ENCODE measurements at regions not wholly inside any gene's neighbourhood (a gene's known extent, or its start where the extent isn't known, plus 50 kb on each side); places are given as distances from the start of the nearest gene placed in this dataset.

DNA sequence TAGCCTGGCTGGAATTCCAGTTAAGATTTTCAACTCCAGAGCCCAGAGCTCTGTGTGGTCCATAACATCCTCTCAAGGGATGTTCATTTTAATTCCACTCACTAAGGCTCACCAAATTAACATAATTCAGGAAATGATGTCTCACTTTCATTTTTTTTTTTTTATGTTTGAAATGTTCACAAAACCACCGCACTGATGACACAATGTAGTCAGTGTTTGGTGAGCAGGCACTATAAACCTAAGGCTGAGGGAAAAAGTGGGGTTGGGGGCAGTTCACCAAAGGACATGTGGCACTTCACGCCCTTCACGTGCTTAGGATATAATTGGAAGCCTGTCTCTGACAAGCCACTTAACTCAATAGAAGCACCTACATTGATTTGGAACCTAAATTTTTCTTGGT, 177.3 kb upstream of the CAMK1G start:
- no peak overlapping the region for H3K4ac ChIP-seq (ENCODE audit: low read depth, low read length)
- H3K56ac ChIP-seq (ENCODE audit: low read length): no peak overlapping the region
- H2BK5ac ChIP-seq (ENCODE audit: low read length): no peak overlapping the region
- H2AK5ac ChIP-seq (ENCODE audit: low read length): no peak overlapping the region
- no CpG with 5 or more reads among the region's 3 CpGs for WGBS (ENCODE audit: extremely low coverage, insufficient coverage, low lambda C conversion rate)
- no peak overlapping the region for H3K23ac ChIP-seq (ENCODE audit: low read length)
- no peaks in the 10 kb centered on the region for H3K27me3 ChIP-seq (ENCODE audit: insufficient read depth, low read length, poor library complexity)
- no peak overlapping the region for H4K5ac ChIP-seq (ENCODE audit: low read length)
- H3K79me2 ChIP-seq (ENCODE audit: control insufficient read depth, insufficient read depth, low read length): no peaks in the 10 kb centered on the region
- H3K18ac ChIP-seq (ENCODE audit: low read length): peak overlapping the region; percentile 85
- no peak overlapping the region for H3K4me3 ChIP-seq (ENCODE audit: low read length)
- no peaks in the 10 kb centered on the region for H3K79me1 ChIP-seq (ENCODE audit: low read length)
- peak overlapping the region; percentile 64 for H2BK120ac ChIP-seq (ENCODE audit: low read depth, low read length)
- no peaks in the 10 kb centered on the region for H3K36me3 ChIP-seq (ENCODE audit: control insufficient read depth, insufficient read depth, low read length)
- H3K4me2 ChIP-seq (ENCODE audit: low read length): no peak overlapping the region
- DNase-seq: no peak
- no peak overlapping the region for H3K9ac ChIP-seq (ENCODE audit: low read length)
- H3K27ac ChIP-seq (ENCODE audit: low read depth, low read length): no peak overlapping the region
- no peaks in the 10 kb centered on the region for H3K4me1 ChIP-seq (ENCODE audit: control insufficient read depth, low read depth, low read length)
- H4K8ac ChIP-seq (ENCODE audit: low read depth, low read length): no peak overlapping the region
- H2BK15ac ChIP-seq (replicated peaks; ENCODE audit: low read depth): peak overlapping the region; percentile 12

DNA sequence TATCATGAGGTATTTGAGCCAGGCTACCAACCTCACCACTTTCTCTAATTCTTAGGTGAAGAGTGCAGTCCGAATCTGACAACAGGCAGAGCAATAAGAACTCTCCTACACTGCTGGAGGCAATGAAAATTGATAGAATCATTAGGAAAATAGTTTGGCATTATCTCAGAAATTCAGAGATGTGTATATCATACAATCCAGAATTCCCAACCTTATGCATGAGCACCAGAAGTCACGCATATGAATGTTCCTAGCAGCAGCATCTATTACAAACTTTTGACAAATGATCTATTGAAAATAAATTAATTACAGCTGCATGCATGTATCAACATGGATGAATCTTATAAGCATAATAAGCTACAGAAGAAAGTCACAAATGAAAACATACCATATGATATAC, 176.9 kb upstream of the CAMK1G start:
- Histone ChIP-seq H3K79me2 (ENCODE audit: control insufficient read depth, insufficient read depth, low read length) (no peaks in the 10 kb centered on the region), H4K5ac (ENCODE audit: low read length) (no peak overlapping the region), H3K27ac (ENCODE audit: low read depth, low read length) (no peak overlapping the region), H3K18ac (ENCODE audit: low read length) (peak overlapping the region; percentile 85), H3K36me3 (ENCODE audit: control insufficient read depth, insufficient read depth, low read length) (no peaks in the 10 kb centered on the region), H2BK15ac (replicated peaks; ENCODE audit: low read depth) (peak overlapping the region; percentile 12), H3K4me3 (ENCODE audit: low read length) (no peak overlapping the region), H3K4ac (ENCODE audit: low read depth, low read length) (no peak overlapping the region), H3K27me3 (ENCODE audit: insufficient read depth, low read length, poor library complexity) (no peaks in the 10 kb centered on the region), H3K56ac (ENCODE audit: low read length) (no peak overlapping the region), H3K23ac (ENCODE audit: low read length) (no peak overlapping the region), H2BK5ac (ENCODE audit: low read length) (no peak overlapping the region), H3K9ac (ENCODE audit: low read length) (no peak overlapping the region), H2BK120ac (ENCODE audit: low read depth, low read length) (no peak overlapping the region), H3K4me2 (ENCODE audit: low read length) (no peak overlapping the region), H2AK5ac (ENCODE audit: low read length) (no peak overlapping the region), H3K4me1 (ENCODE audit: control insufficient read depth, low read depth, low read length) (no peaks in the 10 kb centered on the region), H4K8ac (ENCODE audit: low read depth, low read length) (no peak overlapping the region), H3K79me1 (ENCODE audit: low read length) (no peaks in the 10 kb centered on the region)
- WGBS (ENCODE audit: extremely low coverage, insufficient coverage, low lambda C conversion rate): no CpG with 5 or more reads among the region's 2 CpGs
- DNase-seq: no peak

DNA sequence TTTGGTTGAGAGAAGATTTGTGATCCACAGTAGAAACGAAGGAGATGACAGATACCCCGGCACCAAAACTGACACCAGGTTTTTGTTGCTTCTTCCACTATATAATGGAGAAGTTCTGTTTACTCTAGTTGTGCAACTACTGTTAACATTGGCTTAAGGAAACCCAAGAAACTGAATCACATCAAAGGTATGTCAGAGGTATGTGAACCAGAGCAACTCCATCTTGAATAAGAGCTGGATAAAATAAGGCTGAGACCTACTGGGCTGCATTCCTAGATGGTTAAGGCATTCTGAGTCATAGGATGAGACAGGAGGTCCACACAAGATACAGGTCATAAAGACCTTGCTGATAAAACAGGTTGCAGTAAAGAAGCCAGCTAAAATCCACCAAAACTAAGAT, 173.7 kb upstream of the CAMK1G start:
- Histone ChIP-seq H3K27me3 (ENCODE audit: insufficient read depth, low read length, poor library complexity) (no peaks in the 10 kb centered on the region), H3K56ac (ENCODE audit: low read length) (no peak overlapping the region), H2BK15ac (replicated peaks; ENCODE audit: low read depth) (no peak overlapping the region), H3K79me2 (ENCODE audit: control insufficient read depth, insufficient read depth, low read length) (no peaks in the 10 kb centered on the region), H4K8ac (ENCODE audit: low read depth, low read length) (peak overlapping the region; percentile 14), H3K4me1 (ENCODE audit: control insufficient read depth, low read depth, low read length) (no peaks in the 10 kb centered on the region), H3K4ac (ENCODE audit: low read depth, low read length) (no peak overlapping the region), H3K4me2 (ENCODE audit: low read length) (no peak overlapping the region), H2BK120ac (ENCODE audit: low read depth, low read length) (no peak overlapping the region), H2BK5ac (ENCODE audit: low read length) (no peak overlapping the region), H3K23ac (ENCODE audit: low read length) (no peak overlapping the region), H3K9ac (ENCODE audit: low read length) (no peak overlapping the region), H3K36me3 (ENCODE audit: control insufficient read depth, insufficient read depth, low read length) (no peaks in the 10 kb centered on the region), H3K4me3 (ENCODE audit: low read length) (no peak overlapping the region), H3K79me1 (ENCODE audit: low read length) (no peaks in the 10 kb centered on the region), H4K5ac (ENCODE audit: low read length) (no peak overlapping the region), H2AK5ac (ENCODE audit: low read length) (no peak overlapping the region), H3K27ac (ENCODE audit: low read depth, low read length) (no peak overlapping the region), H3K18ac (ENCODE audit: low read length) (no peak overlapping the region)
- no CpG with 5 or more reads among the region's 2 CpGs for WGBS (ENCODE audit: extremely low coverage, insufficient coverage, low lambda C conversion rate)
- peak; percentile 86 for DNase-seq

DNA sequence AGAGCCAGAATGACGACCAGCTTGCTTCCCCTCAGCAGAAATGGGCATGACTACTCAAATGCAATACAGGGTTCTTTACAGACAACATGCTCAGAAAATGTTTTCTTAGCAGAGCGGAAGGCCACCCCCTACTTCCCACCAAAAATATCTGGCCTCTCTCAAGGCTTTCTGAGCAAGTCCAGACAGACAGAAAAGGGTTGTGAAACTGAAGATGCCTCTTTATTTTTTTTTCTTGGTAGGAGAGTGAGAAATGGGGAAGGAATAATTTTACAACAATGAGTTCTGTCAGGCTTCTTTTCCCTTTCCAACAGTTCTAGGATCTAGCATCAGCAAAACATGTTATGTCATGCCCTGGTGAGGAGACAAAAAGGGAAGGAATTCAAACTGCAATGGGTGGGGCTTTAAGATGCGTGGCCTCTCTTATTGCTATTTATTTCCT, 172.0 kb upstream of the CAMK1G start:
- Histone ChIP-seq H4K5ac (ENCODE audit: low read length) (no peak overlapping the region), H3K79me1 (ENCODE audit: low read length) (no peaks in the 10 kb centered on the region), H3K79me2 (ENCODE audit: control insufficient read depth, insufficient read depth, low read length) (no peaks in the 10 kb centered on the region), H4K8ac (ENCODE audit: low read depth, low read length) (no peak overlapping the region), H3K4me1 (ENCODE audit: control insufficient read depth, low read depth, low read length) (no peaks in the 10 kb centered on the region), H3K36me3 (ENCODE audit: control insufficient read depth, insufficient read depth, low read length) (no peaks in the 10 kb centered on the region), H2BK15ac (replicated peaks; ENCODE audit: low read depth) (no peak overlapping the region), H2BK120ac (ENCODE audit: low read depth, low read length) (peak overlapping the region; percentile 10), H3K4me2 (ENCODE audit: low read length) (no peak overlapping the region), H3K27me3 (ENCODE audit: insufficient read depth, low read length, poor library complexity) (no peaks in the 10 kb centered on the region), H3K27ac (ENCODE audit: low read depth, low read length) (no peak overlapping the region), H3K9ac (ENCODE audit: low read length) (no peak overlapping the region), H2BK5ac (ENCODE audit: low read length) (no peak overlapping the region), H2AK5ac (ENCODE audit: low read length) (no peak overlapping the region), H3K4ac (ENCODE audit: low read depth, low read length) (no peak overlapping the region), H3K18ac (ENCODE audit: low read length) (peak overlapping the region; percentile 24), H3K23ac (ENCODE audit: low read length) (no peak overlapping the region), H3K56ac (ENCODE audit: low read length) (peak overlapping the region; percentile 1), H3K4me3 (ENCODE audit: low read length) (no peak overlapping the region)
- WGBS (ENCODE audit: extremely low coverage, insufficient coverage, low lambda C conversion rate): no CpG with 5 or more reads among the region's 3 CpGs
- no peak for DNase-seq

DNA sequence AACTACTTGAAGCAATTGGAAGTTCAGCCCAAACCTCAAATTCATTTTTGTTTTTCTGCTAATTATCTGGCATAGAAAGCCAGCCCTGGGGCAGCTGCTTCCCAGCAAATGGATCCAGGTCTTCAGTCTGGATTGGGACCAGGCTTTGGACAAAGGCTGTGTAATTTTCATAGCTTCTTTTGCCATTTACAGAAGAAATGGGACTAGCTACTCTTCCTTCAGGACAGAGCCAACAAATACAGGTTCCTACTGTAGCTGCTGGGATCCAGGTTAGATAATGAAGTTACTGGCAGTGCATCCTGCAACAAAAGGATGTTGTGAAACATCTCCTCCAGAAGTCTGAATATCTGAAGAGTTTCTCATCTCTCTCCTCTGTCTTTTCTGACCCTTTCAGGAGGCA, 171.5 kb upstream of the CAMK1G start:
- Histone ChIP-seq H3K4me1 (ENCODE audit: control insufficient read depth, low read depth, low read length) (no peaks in the 10 kb centered on the region), H4K5ac (ENCODE audit: low read length) (no peak overlapping the region), H2BK5ac (ENCODE audit: low read length) (no peak overlapping the region), H3K4ac (ENCODE audit: low read depth, low read length) (peak overlapping the region; percentile 59), H3K79me2 (ENCODE audit: control insufficient read depth, insufficient read depth, low read length) (no peaks in the 10 kb centered on the region), H3K36me3 (ENCODE audit: control insufficient read depth, insufficient read depth, low read length) (no peaks in the 10 kb centered on the region), H3K56ac (ENCODE audit: low read length) (peak overlapping the region; percentile 9), H2BK120ac (ENCODE audit: low read depth, low read length) (no peak overlapping the region), H2AK5ac (ENCODE audit: low read length) (no peak overlapping the region), H3K79me1 (ENCODE audit: low read length) (no peaks in the 10 kb centered on the region), H3K18ac (ENCODE audit: low read length) (peak overlapping the region; percentile 24), H3K4me3 (ENCODE audit: low read length) (no peak overlapping the region), H2BK15ac (replicated peaks; ENCODE audit: low read depth) (no peak overlapping the region), H3K9ac (ENCODE audit: low read length) (no peak overlapping the region), H3K27ac (ENCODE audit: low read depth, low read length) (peak overlapping the region; percentile 31), H3K23ac (ENCODE audit: low read length) (no peak overlapping the region), H3K27me3 (ENCODE audit: insufficient read depth, low read length, poor library complexity) (no peaks in the 10 kb centered on the region), H4K8ac (ENCODE audit: low read depth, low read length) (no peak overlapping the region), H3K4me2 (ENCODE audit: low read length) (no peak overlapping the region)
- no peak for DNase-seq

DNA sequence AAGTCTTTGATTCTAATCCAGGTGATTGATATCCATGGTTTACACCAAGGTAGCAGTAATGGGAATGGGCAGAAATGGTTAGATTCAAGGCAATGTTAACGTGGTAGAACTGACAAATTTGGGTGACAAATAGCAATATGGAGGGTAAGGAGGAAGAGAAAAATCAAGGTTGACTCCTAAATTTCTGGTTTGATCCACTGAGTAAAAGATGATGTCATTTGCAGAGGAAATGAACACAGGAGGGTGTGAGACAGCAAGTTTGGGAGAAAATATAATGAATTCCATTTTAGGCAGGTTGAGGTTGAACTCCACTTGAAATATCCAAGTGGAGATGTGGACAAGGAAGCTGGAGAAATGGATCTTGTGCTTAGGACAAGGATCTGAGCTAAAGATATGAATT, 170.9 kb upstream of the CAMK1G start:
- Histone ChIP-seq H3K36me3 (ENCODE audit: control insufficient read depth, insufficient read depth, low read length) (no peaks in the 10 kb centered on the region), H2BK120ac (ENCODE audit: low read depth, low read length) (no peak overlapping the region), H3K4ac (ENCODE audit: low read depth, low read length) (no peak overlapping the region), H3K27ac (ENCODE audit: low read depth, low read length) (no peak overlapping the region), H4K5ac (ENCODE audit: low read length) (no peak overlapping the region), H3K27me3 (ENCODE audit: insufficient read depth, low read length, poor library complexity) (no peaks in the 10 kb centered on the region), H2AK5ac (ENCODE audit: low read length) (no peak overlapping the region), H3K4me2 (ENCODE audit: low read length) (no peak overlapping the region), H2BK5ac (ENCODE audit: low read length) (no peak overlapping the region), H2BK15ac (replicated peaks; ENCODE audit: low read depth) (no peak overlapping the region), H3K18ac (ENCODE audit: low read length) (no peak overlapping the region), H3K23ac (ENCODE audit: low read length) (no peak overlapping the region), H3K79me2 (ENCODE audit: control insufficient read depth, insufficient read depth, low read length) (no peaks in the 10 kb centered on the region), H4K8ac (ENCODE audit: low read depth, low read length) (no peak overlapping the region), H3K4me3 (ENCODE audit: low read length) (no peak overlapping the region), H3K4me1 (ENCODE audit: control insufficient read depth, low read depth, low read length) (no peaks in the 10 kb centered on the region), H3K79me1 (ENCODE audit: low read length) (no peaks in the 10 kb centered on the region), H3K56ac (ENCODE audit: low read length) (no peak overlapping the region), H3K9ac (ENCODE audit: low read length) (no peak overlapping the region)
- no CpG with 5 or more reads among the region's 1 CpG for WGBS (ENCODE audit: extremely low coverage, insufficient coverage, low lambda C conversion rate)
- no peak for DNase-seq
